Activated T-helper 1 cell treated with anti-CD3 and anti-CD28 coated beads, Interleukin-12 subunit alpha, Interleukin-12 subunit beta, Interleukin-2, Interleukin-4 antibody, amounts not matched to agents 30 ng/mL and 10 ng/mL and 1 ng/mL, durations not matched to agents 14 hours and 24 hours and 36 hours (primary cell): ENCODE measurements at regions not wholly inside any gene's neighbourhood (a gene's known extent, or its start where the extent isn't known, plus 50 kb on each side); places are given as distances from the start of the nearest gene placed in this dataset.

ENCODE experiments used
- DNase-seq: peaks from one replicate; pipeline ENCODE4 v3.0.0; 2021; ENCODE audit warnings: low spot score
- H3K27ac Mint-ChIP-seq: one replicate; pipeline ENCODE4 v1.8.0; 2021; ENCODE audit warnings: mild to moderate bottlenecking, mixed read lengths
- H3K27me3 Mint-ChIP-seq: one replicate; pipeline ENCODE4 v1.8.0; 2022; ENCODE audit warnings: mild to moderate bottlenecking, moderate library complexity, mixed read lengths; ENCODE audit not compliant: insufficient read depth
- H3K36me3 Mint-ChIP-seq: one replicate; pipeline ENCODE4 v1.8.0; 2021; ENCODE audit warnings: low read depth, mixed read lengths
- H3K4me1 Mint-ChIP-seq: one replicate; pipeline ENCODE4 v1.8.0; 2021; ENCODE audit warnings: low read depth, mixed read lengths
- H3K4me3 Mint-ChIP-seq: one replicate; pipeline ENCODE4 v1.8.0; 2021; ENCODE audit warnings: mild to moderate bottlenecking, moderate library complexity, mixed read lengths
- H3K9me3 Mint-ChIP-seq: one replicate; pipeline ENCODE4 v1.8.0; 2021; ENCODE audit warnings: mixed read lengths
- intact Hi-C: fragments of 100-400 bp; cut with micrococcal nuclease; formaldehyde crosslinking; loops from one replicate; pipeline ENCODE4 v1.15.1; 2024

- Mint-ChIP-seq H3K4me1 (no peaks in the 10 kb centered on the region), H3K27ac (no peak overlapping the region), H3K4me3 (no peak overlapping the region), H3K9me3 (peaks cover 8% of the 10 kb centered on the region), H3K36me3 (no peaks in the 10 kb centered on the region), H3K27me3 (peaks cover 2% of the 10 kb centered on the region)
- no peak for DNase-seq
- intact Hi-C loops: no loop called here
Measured at GRCh38 chr6:12449447-12449846, 159.3 kb downstream of the EDN1 start.

- H3K27me3 Mint-ChIP-seq: peaks cover 2% of the 10 kb centered on the region
- peaks cover 8% of the 10 kb centered on the region for H3K9me3 Mint-ChIP-seq
- no peak for DNase-seq
- intact Hi-C loops: no loop called here
- H3K27ac Mint-ChIP-seq: no peak overlapping the region
- H3K36me3 Mint-ChIP-seq: no peaks in the 10 kb centered on the region
- H3K4me1 Mint-ChIP-seq: no peaks in the 10 kb centered on the region
- H3K4me3 Mint-ChIP-seq: no peak overlapping the region
Measured at GRCh38 chr6:12450467-12450866, 160.3 kb downstream of the EDN1 start.

GRCh38 chr6:12456343-12456742, 166.2 kb downstream of the EDN1 start:
- no peak overlapping the region for H3K4me3 Mint-ChIP-seq
- peaks cover 3% of the 10 kb centered on the region for H3K27me3 Mint-ChIP-seq
- H3K4me1 Mint-ChIP-seq: no peaks in the 10 kb centered on the region
- DNase-seq: no peak
- H3K27ac Mint-ChIP-seq: no peak overlapping the region
- H3K9me3 Mint-ChIP-seq: peaks cover 8% of the 10 kb centered on the region
- no peaks in the 10 kb centered on the region for H3K36me3 Mint-ChIP-seq
- intact Hi-C loops: no loop called here

DNA sequence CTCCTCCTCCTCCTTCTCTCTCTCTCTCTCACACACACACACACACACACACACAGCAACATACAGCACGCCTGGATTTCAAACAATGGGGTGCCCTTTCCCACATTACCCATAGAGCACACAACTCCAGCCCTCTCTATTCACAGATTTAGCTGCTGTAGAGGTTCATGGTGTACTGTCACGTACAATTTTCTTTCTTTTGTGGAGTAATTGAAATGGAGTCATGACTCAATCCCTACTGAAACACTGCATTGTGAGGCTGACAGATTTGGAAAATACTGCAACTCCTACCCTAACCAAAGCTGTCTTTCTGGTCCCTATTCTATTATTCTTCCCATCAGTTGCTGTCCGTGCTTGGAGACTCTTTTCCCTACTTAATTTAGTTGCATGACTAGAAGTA, 166.9 kb downstream of the EDN1 start:
- Mint-ChIP-seq H3K4me3 (no peak overlapping the region), H3K27ac (no peak overlapping the region), H3K9me3 (peaks cover 8% of the 10 kb centered on the region), H3K36me3 (no peaks in the 10 kb centered on the region), H3K27me3 (peaks cover 3% of the 10 kb centered on the region), H3K4me1 (no peaks in the 10 kb centered on the region)
- intact Hi-C loops: no loop called here
- no peak for DNase-seq

DNA sequence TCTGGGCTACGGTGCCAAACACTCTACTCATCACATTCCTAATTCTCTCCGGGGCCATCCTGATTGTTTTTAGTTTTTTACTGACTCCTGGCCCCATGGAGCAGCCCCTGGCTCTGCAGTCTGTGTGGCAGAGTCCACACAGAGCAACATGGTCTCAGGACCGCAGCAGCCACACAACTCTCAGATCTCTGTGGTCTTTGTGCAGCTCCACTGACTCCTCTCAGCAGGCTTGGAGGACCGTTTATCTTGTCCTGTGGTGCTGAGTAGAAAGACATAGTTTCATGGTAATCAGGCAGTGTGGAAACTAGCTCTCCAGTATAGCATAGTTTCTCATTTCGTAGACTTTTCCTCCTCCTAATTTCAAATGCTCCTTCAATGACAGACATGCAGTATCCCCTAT, 168.4 kb downstream of the EDN1 start:
- intact Hi-C loops: no loop called here
- no peak overlapping the region for H3K4me3 Mint-ChIP-seq
- no peaks in the 10 kb centered on the region for H3K4me1 Mint-ChIP-seq
- no peaks in the 10 kb centered on the region for H3K36me3 Mint-ChIP-seq
- DNase-seq: no peak
- peaks cover 3% of the 10 kb centered on the region for H3K9me3 Mint-ChIP-seq
- H3K27ac Mint-ChIP-seq: no peak overlapping the region
- H3K27me3 Mint-ChIP-seq: peaks cover 3% of the 10 kb centered on the region

GRCh38 chr6:12459945-12460661, 169.9 kb downstream of the EDN1 start:
- Mint-ChIP-seq H3K9me3 (no peaks in the 10 kb centered on the region), H3K27ac (no peak overlapping the region), H3K36me3 (no peaks in the 10 kb centered on the region), H3K4me3 (no peak overlapping the region), H3K4me1 (no peaks in the 10 kb centered on the region), H3K27me3 (peaks cover 3% of the 10 kb centered on the region)
- intact Hi-C loops: no loop called here
- DNase-seq: no peak

DNA sequence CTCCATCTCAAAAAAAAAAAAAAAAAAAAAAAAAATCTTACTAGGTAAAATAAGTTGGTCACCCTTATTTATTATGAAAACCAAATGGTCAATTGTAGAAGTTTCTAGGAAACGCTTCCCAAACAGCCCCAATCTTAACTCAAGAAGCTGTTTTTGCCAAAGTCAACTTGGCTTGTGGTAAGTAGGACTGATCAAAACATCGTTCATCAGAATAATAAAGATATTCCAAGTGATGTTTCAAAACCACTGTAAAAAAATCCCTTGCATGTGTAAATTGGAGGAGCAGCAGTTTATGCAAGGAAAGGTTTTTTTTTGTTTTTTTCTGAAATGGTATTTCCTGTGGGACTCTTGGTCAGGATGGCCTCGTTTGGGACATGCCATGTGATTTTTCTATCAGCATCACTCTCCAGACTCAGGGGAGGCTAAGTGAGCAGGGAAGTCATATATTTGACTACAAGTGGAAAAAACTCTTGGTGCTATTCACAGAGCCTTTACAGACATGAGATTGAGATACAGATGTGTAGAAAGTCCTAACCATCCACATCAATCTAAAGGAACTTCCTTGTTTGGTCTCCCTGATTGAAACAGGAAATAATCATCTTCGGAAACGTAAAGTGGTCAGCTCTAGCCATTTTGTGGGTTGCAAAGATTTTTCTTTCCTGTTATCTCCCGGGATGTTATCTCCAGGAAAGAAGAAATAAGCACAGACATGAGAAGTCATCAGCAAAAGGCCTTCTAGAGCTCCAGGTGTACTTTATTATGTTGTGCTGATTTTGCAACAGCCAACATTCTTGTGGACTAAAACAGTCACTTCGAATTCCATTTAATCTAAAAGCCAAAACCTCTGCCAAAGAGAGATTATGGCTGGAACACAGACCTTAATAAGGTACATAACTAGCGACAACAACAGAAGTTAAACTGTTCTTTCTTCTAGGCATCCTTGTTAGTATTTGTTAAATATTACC, 177.8 kb downstream of the EDN1 start:
- intact Hi-C loops: no loop called here
- no peak overlapping the region for H3K4me3 Mint-ChIP-seq
- no peaks in the 10 kb centered on the region for H3K9me3 Mint-ChIP-seq
- H3K27me3 Mint-ChIP-seq: peaks cover 3% of the 10 kb centered on the region
- H3K27ac Mint-ChIP-seq: no peak overlapping the region
- no peaks in the 10 kb centered on the region for H3K4me1 Mint-ChIP-seq
- DNase-seq: no peak
- H3K36me3 Mint-ChIP-seq: no peaks in the 10 kb centered on the region

GRCh38 chr6:12472601-12473038, 182.5 kb downstream of the EDN1 start:
- intact Hi-C loops: no loop called here
- no peak for DNase-seq
- no peak overlapping the region for H3K27ac Mint-ChIP-seq
- no peaks in the 10 kb centered on the region for H3K4me1 Mint-ChIP-seq
- no peaks in the 10 kb centered on the region for H3K36me3 Mint-ChIP-seq
- no peak overlapping the region for H3K4me3 Mint-ChIP-seq
- H3K27me3 Mint-ChIP-seq: peaks cover 3% of the 10 kb centered on the region
- H3K9me3 Mint-ChIP-seq: no peaks in the 10 kb centered on the region

- no peak overlapping the region for H3K4me3 Mint-ChIP-seq
- H3K9me3 Mint-ChIP-seq: no peaks in the 10 kb centered on the region
- intact Hi-C loops: no loop called here
- no peak for DNase-seq
- no peaks in the 10 kb centered on the region for H3K36me3 Mint-ChIP-seq
- H3K4me1 Mint-ChIP-seq: no peaks in the 10 kb centered on the region
- H3K27me3 Mint-ChIP-seq: peaks cover 3% of the 10 kb centered on the region
- H3K27ac Mint-ChIP-seq: no peak overlapping the region
Measured at GRCh38 chr6:12473494-12473893, 183.3 kb downstream of the EDN1 start.

- no peak for DNase-seq
- H3K36me3 Mint-ChIP-seq: no peaks in the 10 kb centered on the region
- no peaks in the 10 kb centered on the region for H3K9me3 Mint-ChIP-seq
- peaks cover 3% of the 10 kb centered on the region for H3K27me3 Mint-ChIP-seq
- no peaks in the 10 kb centered on the region for H3K4me1 Mint-ChIP-seq
- H3K27ac Mint-ChIP-seq: no peak overlapping the region
- intact Hi-C loops: no loop called here
- no peak overlapping the region for H3K4me3 Mint-ChIP-seq
Measured at GRCh38 chr6:12474167-12475140, 184.3 kb downstream of the EDN1 start.

DNA sequence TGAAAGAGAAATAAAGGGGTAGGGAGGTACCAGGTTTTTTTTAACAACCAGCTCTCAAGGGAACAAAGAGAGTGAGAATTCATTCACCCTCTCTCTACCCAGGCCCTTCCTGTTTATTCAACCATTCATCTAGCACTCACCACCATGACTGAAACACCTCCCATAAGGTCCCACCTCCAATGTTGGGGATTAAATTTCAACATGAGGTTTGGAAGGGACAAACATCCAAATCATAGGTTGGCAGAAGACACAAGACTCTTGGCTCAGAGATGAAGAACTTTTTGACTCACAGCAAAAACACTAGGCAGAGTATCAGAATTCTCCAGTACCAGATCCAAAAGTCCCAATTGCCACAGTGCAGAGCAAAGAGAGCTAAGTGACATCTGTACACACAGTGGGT, 186.3 kb downstream of the EDN1 start:
- Mint-ChIP-seq H3K27ac (no peak overlapping the region), H3K4me1 (no peaks in the 10 kb centered on the region), H3K27me3 (peaks cover 1% of the 10 kb centered on the region), H3K9me3 (no peaks in the 10 kb centered on the region), H3K36me3 (no peaks in the 10 kb centered on the region), H3K4me3 (no peak overlapping the region)
- DNase-seq: no peak
- intact Hi-C loops: no loop called here

GRCh38 chr6:12477616-12478015, 187.5 kb downstream of the EDN1 start:
- no peaks in the 10 kb centered on the region for H3K4me1 Mint-ChIP-seq
- no peaks in the 10 kb centered on the region for H3K9me3 Mint-ChIP-seq
- no peaks in the 10 kb centered on the region for H3K36me3 Mint-ChIP-seq
- intact Hi-C loops: no loop called here
- no peaks in the 10 kb centered on the region for H3K27me3 Mint-ChIP-seq
- no peak overlapping the region for H3K4me3 Mint-ChIP-seq
- no peak overlapping the region for H3K27ac Mint-ChIP-seq
- DNase-seq: no peak
